Muscle layer of duodenum (tissue), 2 donors: ENCODE measurements at regions not wholly inside any gene's neighbourhood (a gene's known extent, or its start where the extent isn't known, plus 50 kb on each side); places are given as distances from the start of the nearest gene placed in this dataset.
"Not testable (repeated sequence)": the region's sequence is repeated elsewhere in the genome, so short reads cannot be mapped to it uniquely, and the experiment has no call there.

Experiments
- H3K27ac ChIP-seq: one replicate; pipeline ENCODE4 v1.7.0; 2013; ENCODE audit warnings: mild to moderate bottlenecking, low read length
- H3K27me3 ChIP-seq: one replicate; pipeline ENCODE4 v1.7.0; 2013; ENCODE audit warnings: low read depth, mild to moderate bottlenecking, control low read depth, low read length
- H3K36me3 ChIP-seq, 2 donors: one replicate each; pipeline ENCODE4 v1.7.0; 2013; ENCODE audit warnings: low read length in 2 of 2, control low read depth in 1 of 2, mild to moderate bottlenecking in 1 of 2; ENCODE audit not compliant: insufficient read depth in 2 of 2, control insufficient read depth in 1 of 2
- H3K4me1 ChIP-seq, 2 donors: one replicate each; pipeline ENCODE4 v1.7.0; 2013; ENCODE audit warnings: low read length in 2 of 2, mild to moderate bottlenecking in 2 of 2, control low read depth in 1 of 2, moderate library complexity in 1 of 2; ENCODE audit not compliant: insufficient read depth in 2 of 2, control insufficient read depth in 1 of 2
- H3K4me3 ChIP-seq, 2 donors: one replicate each; pipeline ENCODE4 v1.7.0; 2013; ENCODE audit warnings: low read length in 2 of 2, low read depth in 1 of 2, mild to moderate bottlenecking in 1 of 2
- H3K9me3 ChIP-seq, 2 donors: one replicate each; pipeline ENCODE4 v1.7.0; 2013; ENCODE audit warnings: low read length in 2 of 2, control low read depth in 1 of 2, mild to moderate bottlenecking in 1 of 2; ENCODE audit not compliant: control insufficient read depth in 1 of 2
- donor health status: healthy.

GRCh38 chr10:52952391-52953055 is 179.9 kb upstream of the MBL2 start:
- Histone ChIP-seq H3K27me3 (no peaks in the 10 kb centered on the region), H3K9me3 (no peaks in the 10 kb centered on the region), H3K27ac (no peak overlapping the region), H3K4me1 (no peaks in the 10 kb centered on the region), H3K36me3 (no peaks in the 10 kb centered on the region), H3K4me3 (no peak overlapping the region)

GRCh38 chr10:52951824-52952223 is 179.2 kb upstream of the MBL2 start:
- Histone ChIP-seq H3K27me3 (no peaks in the 10 kb centered on the region), H3K36me3 (no peaks in the 10 kb centered on the region), H3K27ac (no peak overlapping the region), H3K4me3 (no peak overlapping the region), H3K4me1 (no peaks in the 10 kb centered on the region), H3K9me3 (no peaks in the 10 kb centered on the region)

- Histone ChIP-seq H3K27me3 (no peaks in the 10 kb centered on the region), H3K4me1 (no peaks in the 10 kb centered on the region), H3K9me3 (no peaks in the 10 kb centered on the region), H3K36me3 (no peaks in the 10 kb centered on the region), H3K27ac (no peak overlapping the region), H3K4me3 (no peak overlapping the region)
Measured at GRCh38 chr10:52950578-52950977, 178.0 kb upstream of the MBL2 start.

- no peak overlapping the region for H3K4me3 ChIP-seq
- no peaks in the 10 kb centered on the region for H3K27me3 ChIP-seq
- H3K27ac ChIP-seq: no peak overlapping the region
- no peaks in the 10 kb centered on the region for H3K36me3 ChIP-seq
- no peaks in the 10 kb centered on the region for H3K4me1 ChIP-seq
- H3K9me3 ChIP-seq: no peaks in the 10 kb centered on the region
Measured at GRCh38 chr10:52949899-52950298, 177.3 kb upstream of the MBL2 start.

DNA sequence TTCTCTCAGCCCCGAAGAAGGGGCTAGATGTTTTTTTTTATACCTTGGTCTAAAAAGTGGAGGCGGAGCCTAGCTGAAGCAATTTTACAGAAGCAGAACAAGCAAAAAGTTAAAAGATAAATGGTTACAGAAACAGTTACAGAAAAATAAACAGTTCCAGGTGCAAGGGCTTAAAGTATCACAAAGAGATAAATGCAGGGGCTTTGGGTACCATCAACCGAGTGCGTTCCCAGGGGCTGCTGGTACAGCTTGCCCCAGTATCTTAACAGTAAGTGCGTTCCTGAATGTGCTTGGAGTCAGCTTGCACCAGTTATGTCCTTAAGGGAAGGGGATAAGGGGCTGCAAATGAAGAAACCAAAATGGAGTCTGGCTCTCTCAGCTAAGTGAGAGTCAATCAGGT is 173.9 kb upstream of the MBL2 start:
- Histone ChIP-seq H3K27ac (no peak overlapping the region), H3K27me3 (no peaks in the 10 kb centered on the region), H3K4me3 (no peak overlapping the region), H3K9me3 (no peaks in the 10 kb centered on the region), H3K4me1 (no peaks in the 10 kb centered on the region), H3K36me3 (no peaks in the 10 kb centered on the region)

- not testable (repeated sequence) for H3K4me1 ChIP-seq, H3K27ac ChIP-seq, H3K9me3 ChIP-seq, H3K4me3 ChIP-seq, H3K27me3 ChIP-seq, H3K36me3 ChIP-seq
Measured at GRCh38 chr10:52945521-52945920, 172.9 kb upstream of the MBL2 start.

- Histone ChIP-seq H3K4me1 (no peaks in the 10 kb centered on the region), H3K27me3 (no peaks in the 10 kb centered on the region), H3K4me3 (no peak overlapping the region), H3K27ac (no peak overlapping the region), H3K36me3 (no peaks in the 10 kb centered on the region), H3K9me3 (no peaks in the 10 kb centered on the region)
Measured at GRCh38 chr10:52940921-52941320, 168.3 kb upstream of the MBL2 start.

DNA sequence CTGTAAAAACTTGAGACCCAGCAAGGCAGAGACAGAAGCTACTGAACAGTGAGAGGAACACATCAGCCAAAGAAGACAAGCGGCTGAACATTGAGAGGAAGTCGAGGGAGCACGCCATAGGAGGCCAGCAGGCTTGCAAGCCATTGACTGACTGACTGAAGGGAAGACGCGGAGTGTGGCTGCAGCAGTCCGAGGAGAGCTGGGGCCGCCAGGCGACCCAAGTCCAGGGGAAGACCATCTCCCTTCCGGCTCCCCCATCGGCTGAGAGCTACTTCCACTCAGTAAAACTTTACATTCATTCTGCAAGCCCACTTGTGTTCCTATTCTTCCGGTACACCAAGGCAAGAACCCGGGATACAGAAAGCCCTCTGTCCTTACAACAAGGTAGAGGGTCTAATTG is 167.3 kb upstream of the MBL2 start:
- Histone ChIP-seq H3K4me1 (no peaks in the 10 kb centered on the region), H3K4me3 (no peak overlapping the region), H3K9me3 (no peaks in the 10 kb centered on the region), H3K36me3 (no peaks in the 10 kb centered on the region), H3K27me3 (no peaks in the 10 kb centered on the region), H3K27ac (no peak overlapping the region)

DNA sequence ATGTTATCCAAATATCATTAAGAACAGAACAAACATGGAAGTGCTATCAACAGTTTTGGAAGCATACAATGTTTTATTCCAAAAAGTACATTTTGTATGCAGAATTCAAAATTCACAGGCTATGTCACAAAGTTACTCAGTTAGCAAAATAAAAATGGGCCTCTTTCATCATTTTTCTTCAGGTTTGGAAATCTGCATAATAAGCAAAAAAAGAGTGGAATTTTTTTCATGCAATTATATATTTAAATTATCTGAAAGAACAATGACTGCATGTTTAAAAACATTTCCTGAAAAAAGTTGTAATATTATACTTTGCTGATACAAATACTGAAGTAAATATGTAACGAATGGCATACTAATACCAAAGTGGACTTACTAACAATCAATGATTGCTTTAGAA is 161.2 kb upstream of the MBL2 start:
- Histone ChIP-seq H3K27ac (no peak overlapping the region), H3K4me1 (no peaks in the 10 kb centered on the region), H3K27me3 (no peaks in the 10 kb centered on the region)

DNA sequence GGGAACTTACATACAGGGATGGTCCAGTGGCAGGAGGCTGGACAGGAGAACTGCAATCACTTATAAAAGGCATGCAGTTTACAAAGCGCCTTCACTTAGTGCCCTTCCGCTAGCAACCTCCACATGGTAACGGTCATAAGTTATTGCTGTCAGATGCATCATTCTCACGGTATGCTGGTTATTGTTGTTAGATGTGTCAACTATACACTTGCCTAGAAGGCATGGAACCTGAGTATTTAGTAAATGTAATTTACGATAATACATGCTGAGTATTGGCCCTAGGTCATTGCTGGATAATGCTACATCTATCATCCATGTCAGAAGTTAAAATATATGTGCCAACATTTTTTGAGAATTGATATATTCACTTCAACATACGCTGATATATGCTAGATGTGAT is 155.1 kb upstream of the MBL2 start:
- Histone ChIP-seq H3K27ac (no peak overlapping the region), H3K4me1 (no peaks in the 10 kb centered on the region), H3K4me3 (no peak overlapping the region), H3K27me3 (no peaks in the 10 kb centered on the region), H3K36me3 (no peaks in the 10 kb centered on the region), H3K9me3 (no peaks in the 10 kb centered on the region)

More for the DNA sequence above, 161.2 kb upstream of the MBL2 start:
- Histone ChIP-seq H3K36me3 (no peaks in the 10 kb centered on the region), H3K9me3 (no peaks in the 10 kb centered on the region), H3K4me3 (no peak overlapping the region)

DNA sequence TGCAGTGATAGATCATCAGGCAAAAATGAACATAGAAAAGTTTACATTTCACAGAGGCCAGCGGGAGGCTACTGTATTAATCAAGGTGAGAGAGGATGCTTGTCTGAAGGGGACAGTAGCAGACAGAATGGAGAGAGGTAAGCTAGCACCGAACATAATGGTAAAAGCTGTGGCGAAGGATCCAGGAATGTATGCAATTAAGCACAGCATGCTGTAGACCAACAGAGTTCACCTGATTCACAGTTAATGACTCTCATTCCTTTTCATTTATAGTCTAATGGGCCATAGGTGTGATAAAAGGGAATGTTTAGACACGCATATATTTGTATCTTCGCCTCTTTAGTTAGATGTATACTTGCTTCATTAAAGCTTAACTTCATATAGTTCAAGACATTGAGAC is 150.9 kb upstream of the MBL2 start:
- Histone ChIP-seq H3K27ac (no peak overlapping the region), H3K4me3 (no peak overlapping the region), H3K27me3 (no peaks in the 10 kb centered on the region), H3K36me3 (no peaks in the 10 kb centered on the region), H3K9me3 (no peaks in the 10 kb centered on the region), H3K4me1 (no peaks in the 10 kb centered on the region)

GRCh38 chr10:52918714-52919305 is 146.2 kb upstream of the MBL2 start:
- Histone ChIP-seq H3K36me3 (no peaks in the 10 kb centered on the region), H3K9me3 (no peaks in the 10 kb centered on the region), H3K27me3 (no peaks in the 10 kb centered on the region), H3K27ac (no peak overlapping the region), H3K4me3 (no peak overlapping the region), H3K4me1 (no peaks in the 10 kb centered on the region)
